GM12864 (cell line): ENCODE measurements at regions not wholly inside any gene's neighbourhood (a gene's known extent, or its start where the extent isn't known, plus 50 kb on each side); places are given as distances from the start of the nearest gene placed in this dataset.

Source experiments
- DNase-seq: peaks from one replicate; pipeline ENCODE4 v3.0.0-alpha.2; 2011; ENCODE audit warnings: low read depth
- H3K4me3 ChIP-seq: 2 replicates; pipeline ENCODE4 v1.5.1; 2011; ENCODE audit warnings: mild to moderate bottlenecking, low read depth, low read length, control low read depth
- CTCF ChIP-seq: IDR thresholded peaks from 2 replicates; pipeline ENCODE4 v1.5.1; 2011; ENCODE audit warnings: low read depth, mild to moderate bottlenecking, moderate library complexity, low read length, control low read depth, inconsistent platforms; ENCODE audit errors: missing control alignments

GRCh38 chr3:38925351-38925750 lies 109.3 kb upstream of the SCN10A start:
- H3K4me3 ChIP-seq, result no peak overlapping the region
- no peak for DNase-seq
- TF ChIP-seq CTCF, result no peak

- no peak overlapping the region for H3K4me3 ChIP-seq
- no peak for DNase-seq
- no peak for TF ChIP-seq CTCF
Measured at GRCh38 chr3:38916706-38917105, 100.7 kb upstream of the SCN10A start.

DNA sequence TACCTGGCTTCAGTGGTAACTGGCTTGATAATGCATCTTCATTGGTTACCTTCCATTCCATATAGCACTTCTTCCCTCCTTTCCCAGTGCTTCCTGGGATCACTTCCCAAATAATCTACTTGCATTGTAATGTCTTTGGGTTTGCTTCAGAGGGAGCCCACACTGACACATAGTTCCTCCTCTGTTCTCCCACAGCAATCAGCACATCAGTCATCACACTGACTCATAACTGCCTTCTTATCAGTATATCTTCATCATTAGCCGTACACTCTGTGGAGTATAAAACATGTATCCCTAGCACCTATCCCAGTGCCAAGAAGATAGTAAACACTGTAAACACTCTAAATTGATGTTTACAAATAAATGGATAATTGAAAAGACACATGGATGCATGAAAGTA lies 91.4 kb upstream of the SCN10A start:
- H3K4me3 ChIP-seq, result no peak overlapping the region
- no peak for TF ChIP-seq CTCF
- DNase-seq, result no peak

- TF ChIP-seq CTCF, result no peak
- DNase-seq, result no peak
- no peak overlapping the region for H3K4me3 ChIP-seq
Measured at GRCh38 chr3:38890426-38890825, 74.4 kb upstream of the SCN10A start.

DNA sequence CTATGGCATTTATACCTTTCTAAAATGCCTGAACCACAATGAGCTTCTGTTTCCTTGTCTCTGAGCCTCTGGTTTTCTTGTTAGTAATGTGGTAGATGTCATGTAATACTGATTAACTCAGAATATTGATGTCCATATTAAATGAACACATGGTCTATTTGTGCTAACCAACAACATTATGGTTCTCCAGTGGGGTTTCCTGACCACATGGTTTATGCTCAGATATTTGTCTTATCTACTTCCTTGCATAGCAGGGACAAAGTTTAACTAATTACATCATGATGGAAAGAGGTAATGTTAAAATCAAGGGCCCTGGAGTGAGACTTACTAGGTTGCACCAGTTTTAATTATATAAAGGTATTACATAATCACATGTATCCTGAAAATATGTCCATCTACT lies 62.6 kb upstream of the SCN10A start:
- TF ChIP-seq CTCF, result no peak
- DNase-seq, result no peak
- no peak overlapping the region for H3K4me3 ChIP-seq
